ENCODE measurements at regions not wholly inside any gene's neighbourhood (a gene's known extent, or its start where the extent isn't known, plus 50 kb on each side); places are given as distances from the start of the nearest gene placed in this dataset.
A peak's percentile ranks its signal among the peaks of the same experiment; 100 is the strongest.
"Not testable (repeated sequence)": the region's sequence is repeated elsewhere in the genome, so short reads cannot be mapped to it uniquely, and the experiment has no call there.

DNA sequence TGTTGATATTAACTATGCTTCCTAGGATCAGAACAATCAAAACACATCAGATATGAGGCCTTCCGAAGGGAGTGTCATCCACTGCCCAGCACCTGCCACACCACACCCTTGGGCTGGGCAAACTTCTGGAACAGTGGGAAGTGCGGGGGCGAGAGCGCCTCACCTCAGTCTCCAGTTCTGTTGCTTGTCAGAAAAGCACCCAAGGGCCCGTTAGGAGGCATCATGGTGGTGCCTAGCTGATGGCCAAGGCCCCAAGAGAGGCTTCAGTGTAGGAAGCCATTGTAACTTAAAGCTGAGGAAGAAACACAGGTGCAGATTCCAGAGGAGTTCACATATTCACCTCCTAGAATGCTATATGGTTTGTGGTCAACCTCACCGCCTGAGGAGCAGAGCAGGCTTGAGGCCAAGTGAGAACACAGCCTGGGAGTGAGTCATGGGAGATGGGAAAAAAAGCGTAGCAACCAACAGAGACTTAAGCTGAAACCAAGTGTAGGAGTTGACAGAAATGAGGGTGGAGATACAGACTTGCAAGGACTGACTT is 85.1 kb upstream of the ATL2 start:
- peaks cover 2% of the 10 kb centered on the region for H3K27me3 Mint-ChIP-seq (ENCODE audit: low read depth)
- H3K27ac Mint-ChIP-seq: peak overlapping the region; percentile 70
- peaks cover 40% of the 10 kb centered on the region for H3K4me1 Mint-ChIP-seq
- H3K36me3 Mint-ChIP-seq: no peaks in the 10 kb centered on the region
- H3K9me3 Mint-ChIP-seq: no peaks in the 10 kb centered on the region
- H3K4me3 Mint-ChIP-seq: no peak overlapping the region
- no peak for TF ChIP-seq CTCF (IDR thresholded peaks at IDR 0.05; ENCODE audit: unreplicated experiment)
- DNase-seq (ENCODE audit: low spot score in 2 of 2, unreplicated experiment in 2 of 2): no peak

DNA sequence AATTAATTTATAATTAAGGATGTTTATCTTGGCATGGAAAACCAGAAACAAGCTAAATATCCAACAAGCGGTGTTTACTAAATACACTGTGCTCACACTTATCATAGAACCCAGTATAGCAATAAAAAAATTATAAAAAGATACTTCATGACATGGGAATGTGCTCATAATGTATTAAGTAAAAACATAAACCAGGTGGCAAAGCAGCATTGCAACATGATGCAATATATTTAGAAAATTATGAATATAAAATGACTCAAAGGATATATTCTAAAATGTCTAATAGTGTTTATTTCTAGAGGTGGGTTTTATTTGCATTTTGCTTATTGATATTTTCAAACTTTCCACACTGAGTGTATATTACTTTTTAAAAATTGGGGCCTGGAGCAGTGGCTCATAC is 84.4 kb upstream of the ATL2 start:
- peaks cover 32% of the 10 kb centered on the region for H3K4me1 Mint-ChIP-seq
- H3K27me3 Mint-ChIP-seq (ENCODE audit: low read depth): peaks cover 2% of the 10 kb centered on the region
- no peak for TF ChIP-seq CTCF (IDR thresholded peaks at IDR 0.05; ENCODE audit: unreplicated experiment)
- H3K9me3 Mint-ChIP-seq: no peaks in the 10 kb centered on the region
- no peak overlapping the region for H3K4me3 Mint-ChIP-seq
- H3K27ac Mint-ChIP-seq: no peak overlapping the region
- no peak for DNase-seq (ENCODE audit: low spot score in 2 of 2, unreplicated experiment in 2 of 2)
- no peaks in the 10 kb centered on the region for H3K36me3 Mint-ChIP-seq

DNA sequence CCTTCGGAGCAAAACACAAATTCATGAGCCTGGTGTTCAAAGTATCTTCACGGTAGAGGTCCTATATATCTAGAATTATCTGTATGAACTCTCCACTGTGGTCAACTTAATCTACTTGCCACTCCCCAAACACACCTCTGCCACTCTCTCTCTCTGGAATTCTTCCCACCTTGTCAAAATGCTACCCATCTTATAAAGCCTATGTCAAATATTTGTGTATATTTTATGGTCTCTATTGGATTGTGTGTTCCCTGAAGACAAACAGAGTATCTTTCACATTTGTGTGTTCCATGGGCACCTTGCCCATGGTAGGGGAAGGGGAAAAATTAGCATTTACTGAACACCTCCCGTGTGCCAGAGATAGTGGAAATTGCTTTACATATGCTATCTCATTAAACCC is 83.2 kb upstream of the ATL2 start:
- DNase-seq (ENCODE audit: low spot score in 2 of 2, unreplicated experiment in 2 of 2): no peak
- Mint-ChIP-seq H3K27ac (no peak overlapping the region), H3K36me3 (no peaks in the 10 kb centered on the region), H3K4me1 (peaks cover 22% of the 10 kb centered on the region), H3K9me3 (no peaks in the 10 kb centered on the region), H3K4me3 (no peak overlapping the region), H3K27me3 (ENCODE audit: low read depth) (peaks cover 2% of the 10 kb centered on the region)
- no peak for TF ChIP-seq CTCF (IDR thresholded peaks at IDR 0.05; ENCODE audit: unreplicated experiment)

DNA sequence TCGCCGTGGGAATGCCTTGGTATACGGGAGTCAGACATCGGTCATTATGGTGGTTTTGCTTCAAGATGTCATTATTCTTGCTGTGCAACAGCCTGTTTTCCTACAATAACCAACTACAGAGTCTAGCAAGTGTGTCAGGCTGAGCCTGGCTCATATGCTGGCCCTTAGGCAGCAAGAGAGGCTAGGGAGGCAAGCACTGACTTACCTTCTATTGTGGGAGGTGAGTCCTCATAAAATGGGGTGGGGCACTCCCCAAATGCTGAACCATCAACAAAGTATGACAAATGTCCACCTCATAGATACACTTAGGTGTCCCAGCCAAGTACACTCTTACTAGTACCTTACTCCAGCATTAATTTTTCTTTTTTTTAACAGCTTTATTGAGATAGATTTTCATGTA is 77.0 kb upstream of the ATL2 start:
- Mint-ChIP-seq H3K4me3 (no peak overlapping the region), H3K9me3 (no peaks in the 10 kb centered on the region), H3K36me3 (no peaks in the 10 kb centered on the region), H3K27me3 (ENCODE audit: low read depth) (peaks cover 2% of the 10 kb centered on the region), H3K27ac (no peak overlapping the region), H3K4me1 (peaks cover 24% of the 10 kb centered on the region)
- TF ChIP-seq CTCF (IDR thresholded peaks at IDR 0.05; ENCODE audit: unreplicated experiment): no peak
- DNase-seq (ENCODE audit: low spot score in 2 of 2, unreplicated experiment in 2 of 2): no peak

GRCh38 chr2:38451778-38452177 is 74.7 kb upstream of the ATL2 start:
- peaks cover 43% of the 10 kb centered on the region for H3K4me1 Mint-ChIP-seq
- H3K4me3 Mint-ChIP-seq; H3K27me3 Mint-ChIP-seq (ENCODE audit: low read depth); H3K36me3 Mint-ChIP-seq; H3K9me3 Mint-ChIP-seq; DNase-seq (ENCODE audit: low spot score in 2 of 2, unreplicated experiment in 2 of 2); H3K27ac Mint-ChIP-seq: not testable (repeated sequence)

DNA sequence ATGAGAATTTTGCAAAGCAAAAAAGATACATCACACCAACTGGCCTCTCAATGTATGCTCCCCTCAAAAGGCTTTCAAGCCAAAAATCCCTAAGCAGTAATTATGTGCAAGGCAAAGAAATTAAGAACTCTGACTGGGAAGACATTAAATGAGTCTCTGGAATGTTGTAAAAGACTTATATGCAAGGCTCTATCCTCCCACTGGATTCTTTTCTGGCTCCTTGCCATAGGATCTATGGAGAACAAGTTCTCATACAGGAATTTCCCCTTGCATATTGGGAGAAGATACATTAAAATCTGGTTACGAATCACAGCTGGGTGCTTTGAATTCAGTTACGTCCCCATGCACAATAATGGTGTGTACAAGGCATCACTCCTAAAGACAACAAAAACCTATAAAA is 73.4 kb upstream of the ATL2 start:
- H3K27ac Mint-ChIP-seq: peak overlapping the region; percentile 59
- no peaks in the 10 kb centered on the region for H3K27me3 Mint-ChIP-seq (ENCODE audit: low read depth)
- no peak for TF ChIP-seq CTCF (IDR thresholded peaks at IDR 0.05; ENCODE audit: unreplicated experiment)
- no peaks in the 10 kb centered on the region for H3K9me3 Mint-ChIP-seq
- DNase-seq (ENCODE audit: low spot score in 2 of 2, unreplicated experiment in 2 of 2): no peak
- H3K4me3 Mint-ChIP-seq: no peak overlapping the region
- peaks cover 53% of the 10 kb centered on the region for H3K4me1 Mint-ChIP-seq
- H3K36me3 Mint-ChIP-seq: no peaks in the 10 kb centered on the region
